Fibroblast of pulmonary artery (primary cell): ENCODE measurements at regions not wholly inside any gene's neighbourhood (a gene's known extent, or its start where the extent isn't known, plus 50 kb on each side); places are given as distances from the start of the nearest gene placed in this dataset.

Source experiments
- DNase-seq: peaks from one replicate; pipeline ENCODE4 v3.0.0-alpha.2; 2010; ENCODE audit warnings: low read depth
- H3K4me3 ChIP-seq: replicated peaks from 2 replicates; pipeline ENCODE4 v1.5.1; 2011; ENCODE audit warnings: low read depth, mild to moderate bottlenecking, control low read depth, low read length, moderate library complexity
- TF ChIP-seq, protein P1 (sequence below): IDR thresholded peaks from 2 replicates; pipeline ENCODE4 v1.5.1; 2011; ENCODE audit warnings: mild to moderate bottlenecking, control low read depth, low read length, inconsistent platforms; ENCODE audit errors: missing control alignments

DNA sequence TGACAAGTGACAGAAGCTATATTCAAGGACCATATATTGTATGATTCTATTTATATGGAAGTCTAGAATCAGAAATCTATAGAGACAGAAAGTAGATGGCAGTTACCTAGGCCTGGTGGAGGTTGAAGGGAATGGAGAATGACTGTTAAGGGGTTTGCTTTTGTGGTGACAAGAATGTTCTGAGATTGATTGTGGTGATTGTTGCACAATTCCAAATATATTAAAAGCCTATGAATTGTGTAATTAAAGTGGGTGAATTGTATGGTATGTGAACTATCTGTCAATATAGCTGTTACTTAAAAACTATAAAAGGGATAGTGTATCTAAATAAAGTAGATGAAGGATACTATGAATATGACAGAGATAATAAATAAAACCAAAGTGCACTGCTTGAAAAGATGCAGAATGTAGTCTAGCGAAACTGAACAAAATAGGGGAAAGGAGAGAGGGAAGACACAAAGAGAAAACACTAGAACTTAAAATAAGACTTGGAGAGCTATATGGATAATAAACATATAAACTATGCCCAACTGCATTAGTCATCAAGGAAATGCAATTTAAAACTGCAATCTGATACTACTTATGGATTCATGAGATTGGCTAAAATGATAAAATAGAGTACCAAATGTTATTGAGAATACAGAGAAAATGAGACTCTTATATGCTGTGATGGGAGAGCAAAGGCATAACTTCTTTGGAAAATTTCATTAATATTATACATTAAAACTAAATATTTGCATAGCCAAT lies 82.1 kb upstream of the BANK1 start:
- DNase-seq: peak; percentile 15
- no peak overlapping the region for H3K4me3 ChIP-seq
- TF ChIP-seq, protein P1, sequence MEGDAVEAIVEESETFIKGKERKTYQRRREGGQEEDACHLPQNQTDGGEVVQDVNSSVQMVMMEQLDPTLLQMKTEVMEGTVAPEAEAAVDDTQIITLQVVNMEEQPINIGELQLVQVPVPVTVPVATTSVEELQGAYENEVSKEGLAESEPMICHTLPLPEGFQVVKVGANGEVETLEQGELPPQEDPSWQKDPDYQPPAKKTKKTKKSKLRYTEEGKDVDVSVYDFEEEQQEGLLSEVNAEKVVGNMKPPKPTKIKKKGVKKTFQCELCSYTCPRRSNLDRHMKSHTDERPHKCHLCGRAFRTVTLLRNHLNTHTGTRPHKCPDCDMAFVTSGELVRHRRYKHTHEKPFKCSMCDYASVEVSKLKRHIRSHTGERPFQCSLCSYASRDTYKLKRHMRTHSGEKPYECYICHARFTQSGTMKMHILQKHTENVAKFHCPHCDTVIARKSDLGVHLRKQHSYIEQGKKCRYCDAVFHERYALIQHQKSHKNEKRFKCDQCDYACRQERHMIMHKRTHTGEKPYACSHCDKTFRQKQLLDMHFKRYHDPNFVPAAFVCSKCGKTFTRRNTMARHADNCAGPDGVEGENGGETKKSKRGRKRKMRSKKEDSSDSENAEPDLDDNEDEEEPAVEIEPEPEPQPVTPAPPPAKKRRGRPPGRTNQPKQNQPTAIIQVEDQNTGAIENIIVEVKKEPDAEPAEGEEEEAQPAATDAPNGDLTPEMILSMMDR: no peak

DNA sequence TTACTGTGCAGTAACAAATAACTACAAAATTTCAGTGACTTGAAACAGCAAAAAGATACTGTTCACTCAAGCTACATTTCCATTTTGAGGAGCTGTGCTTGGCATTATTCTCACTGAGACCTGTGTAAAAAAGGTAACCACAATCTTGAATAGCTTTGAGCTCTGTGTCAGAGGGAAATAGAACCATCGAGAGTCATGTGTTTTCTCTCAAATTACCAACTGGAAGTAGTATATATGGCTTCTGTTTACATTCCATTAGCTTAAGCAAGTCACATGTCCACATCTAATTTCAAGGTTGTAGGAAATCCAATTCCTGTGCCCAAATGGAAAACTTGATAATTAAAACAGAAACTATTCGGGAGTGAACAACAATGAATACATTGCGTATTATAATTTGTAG lies 82.9 kb upstream of the BANK1 start:
- no peak for DNase-seq
- TF ChIP-seq, protein P1: no peak
- no peak overlapping the region for H3K4me3 ChIP-seq

DNA sequence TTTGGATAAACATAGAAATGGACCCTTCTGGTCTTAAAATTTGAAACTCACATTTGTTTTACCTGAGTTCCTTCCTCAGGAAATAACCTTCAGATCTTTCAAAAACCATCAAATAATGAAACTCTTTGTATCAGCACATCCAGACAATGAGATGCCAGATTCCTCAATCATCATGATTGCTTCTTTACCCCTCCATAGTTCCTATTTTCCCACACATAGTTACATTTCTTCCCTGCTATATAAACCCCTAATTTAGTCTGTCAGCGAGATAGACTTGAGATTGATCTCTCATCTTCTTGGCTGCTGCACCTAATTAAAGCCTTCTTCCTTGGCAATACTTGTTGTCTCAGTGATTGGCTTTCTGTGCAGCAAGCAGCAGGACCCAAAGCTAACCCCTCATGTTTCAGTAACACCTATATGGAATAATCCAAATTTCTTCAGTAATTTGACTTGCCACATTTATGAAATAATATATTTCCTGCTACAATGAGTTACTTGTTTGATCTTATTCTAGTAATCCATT lies 83.9 kb upstream of the BANK1 start:
- no peak overlapping the region for H3K4me3 ChIP-seq
- TF ChIP-seq, protein P1: no peak
- no peak for DNase-seq

DNA sequence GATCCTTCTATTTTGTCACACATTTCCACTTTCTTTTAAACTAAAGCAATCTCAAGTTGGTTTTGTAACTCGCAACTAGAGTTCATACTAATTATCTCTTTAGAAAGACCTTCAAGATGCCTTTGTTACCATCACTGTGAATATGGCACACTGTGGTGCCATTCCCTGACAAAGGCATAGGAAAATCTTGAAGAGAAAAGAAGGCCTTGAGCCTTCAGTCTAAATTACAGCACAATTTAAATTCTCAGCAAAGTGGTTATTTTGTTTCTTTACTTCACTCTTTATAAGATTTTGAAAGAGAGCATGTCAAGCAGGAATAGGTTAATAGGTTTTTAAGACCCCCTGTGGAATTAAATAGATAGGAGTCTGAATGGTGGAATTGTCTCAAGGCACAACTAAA lies 89.0 kb upstream of the BANK1 start:
- TF ChIP-seq, protein P1: no peak
- DNase-seq: no peak
- H3K4me3 ChIP-seq: no peak overlapping the region

DNA sequence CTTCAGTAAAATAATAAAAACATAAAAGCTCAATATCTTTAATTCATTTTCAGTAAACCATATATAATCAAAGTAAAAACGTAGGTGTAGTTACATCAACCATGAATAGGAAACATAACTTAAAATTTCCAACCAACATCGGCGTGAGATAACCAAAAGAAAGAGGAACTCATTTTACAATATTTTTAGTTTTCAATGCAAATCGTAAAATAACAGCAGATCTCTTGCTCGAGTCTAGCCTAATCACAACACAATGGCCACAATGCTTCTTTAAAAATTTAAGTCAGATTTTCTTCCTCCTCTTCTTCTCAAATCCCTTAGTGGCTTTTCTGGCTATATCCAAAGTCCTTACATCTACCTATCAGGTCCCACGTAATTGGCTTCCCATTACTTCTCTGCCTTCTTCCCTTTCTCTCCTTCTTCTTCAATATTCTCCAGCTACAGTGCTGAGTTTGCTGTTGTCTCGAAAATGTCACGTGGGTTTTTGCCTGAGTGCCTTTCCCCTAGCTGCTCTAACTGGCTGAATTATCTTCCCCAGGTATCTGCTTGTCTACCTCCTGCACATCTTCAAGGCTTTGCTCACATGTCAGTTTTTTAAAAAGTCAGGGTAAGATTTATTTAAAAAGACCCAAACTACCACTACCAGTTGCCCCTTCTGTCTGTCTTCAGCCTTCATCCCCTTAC lies 90.9 kb upstream of the BANK1 start:
- H3K4me3 ChIP-seq: no peak overlapping the region
- no peak for DNase-seq
- TF ChIP-seq, protein P1: no peak

DNA sequence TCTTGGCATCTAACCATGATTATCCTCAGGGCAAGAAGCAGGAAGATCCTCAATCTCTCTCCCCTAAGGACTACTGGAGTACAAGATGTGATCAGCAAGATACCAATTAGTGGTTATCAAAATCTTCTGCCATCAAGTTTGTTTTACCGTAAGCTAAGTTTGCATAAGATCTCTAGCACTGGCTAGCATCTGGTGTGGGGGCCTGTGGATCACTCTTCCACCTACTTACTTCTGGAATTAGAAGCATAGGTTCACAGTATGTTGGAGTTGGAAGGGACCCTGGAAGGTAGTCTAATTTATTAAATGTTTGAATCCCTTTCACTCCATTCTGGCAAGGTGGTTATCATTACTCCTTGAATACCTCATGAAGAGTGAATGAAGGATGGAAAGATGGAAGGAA lies 93.3 kb upstream of the BANK1 start:
- no peak for DNase-seq
- TF ChIP-seq, protein P1: no peak
- H3K4me3 ChIP-seq: no peak overlapping the region
